Ishikawa (cell line): ENCODE measurements at regions not wholly inside any gene's neighbourhood (a gene's known extent, or its start where the extent isn't known, plus 50 kb on each side); places are given as distances from the start of the nearest gene placed in this dataset.

ENCODE experiments used
- CREB1 ChIP-seq: IDR thresholded peaks from 2 replicates; pipeline ENCODE4 v1.6.1; 2012; ENCODE audit warnings: low read depth
- EGR1 ChIP-seq: IDR thresholded peaks from 2 replicates; pipeline ENCODE4 v1.6.1; 2012
- EP300 ChIP-seq: IDR thresholded peaks from 2 replicates; pipeline ENCODE4 v1.6.1; 2012; ENCODE audit warnings: borderline replicate concordance
- FOXM1 ChIP-seq: IDR thresholded peaks from 2 replicates; pipeline ENCODE4 v1.6.1; 2012; ENCODE audit warnings: low read depth, borderline replicate concordance
- RAD21 ChIP-seq: IDR thresholded peaks from 2 replicates; pipeline ENCODE4 v1.6.1; 2012; ENCODE audit warnings: low read depth
- REST ChIP-seq: IDR thresholded peaks from 2 replicates; pipeline ENCODE4 v1.6.1; 2012; ENCODE audit warnings: low read depth, mild to moderate bottlenecking

- TF ChIP-seq EP300 (no peak), REST (no peak), FOXM1 (no peak), RAD21 (no peak), EGR1 (no peak), CREB1 (no peak)
These were observed 117.5 kb upstream of the TMEM168 start for GRCh38 chr7:112907658-112908057.
